HUES64 (cell line): ENCODE measurements at regions not wholly inside any gene's neighbourhood (a gene's known extent, or its start where the extent isn't known, plus 50 kb on each side); places are given as distances from the start of the nearest gene placed in this dataset.

ENCODE experiments used
- H3K27ac ChIP-seq: 2 replicates; pipeline ENCODE4 v1.7.0; 2013; ENCODE audit warnings: low read depth, low read length, inconsistent platforms
- H3K27me3 ChIP-seq: 2 replicates; pipeline ENCODE4 v1.6.1; 2013; ENCODE audit warnings: mild to moderate bottlenecking, low read length; ENCODE audit not compliant: insufficient read depth
- H3K36me3 ChIP-seq: 2 replicates; pipeline ENCODE4 v1.6.1; 2013; ENCODE audit warnings: mild to moderate bottlenecking, low read length; ENCODE audit not compliant: insufficient read depth
- H3K4me1 ChIP-seq: 2 replicates; pipeline ENCODE4 v1.6.1; 2013; ENCODE audit warnings: mild to moderate bottlenecking, low read length, moderate library complexity; ENCODE audit not compliant: insufficient read depth
- H3K4me3 ChIP-seq: 2 replicates; pipeline ENCODE4 v1.5.1; 2013; ENCODE audit warnings: mild to moderate bottlenecking, low read length, moderate library complexity
- H3K9ac ChIP-seq: 2 replicates; pipeline ENCODE4 v1.6.1; 2013; ENCODE audit warnings: mild to moderate bottlenecking, low read depth, low read length
- H3K9me3 ChIP-seq: 2 replicates; pipeline ENCODE4 v1.6.1; 2013; ENCODE audit warnings: low read depth, low read length; ENCODE audit not compliant: insufficient read depth
- WGBS: fragments of 150-250, 120-280 bp; methylation state at CpG from one replicate; pipeline ENCODE4 v1.1.7; 2013; ENCODE audit warnings: missing lambda C conversion rate; 5-methylcytosine and 5-hydroxymethylcytosine counted together

DNA sequence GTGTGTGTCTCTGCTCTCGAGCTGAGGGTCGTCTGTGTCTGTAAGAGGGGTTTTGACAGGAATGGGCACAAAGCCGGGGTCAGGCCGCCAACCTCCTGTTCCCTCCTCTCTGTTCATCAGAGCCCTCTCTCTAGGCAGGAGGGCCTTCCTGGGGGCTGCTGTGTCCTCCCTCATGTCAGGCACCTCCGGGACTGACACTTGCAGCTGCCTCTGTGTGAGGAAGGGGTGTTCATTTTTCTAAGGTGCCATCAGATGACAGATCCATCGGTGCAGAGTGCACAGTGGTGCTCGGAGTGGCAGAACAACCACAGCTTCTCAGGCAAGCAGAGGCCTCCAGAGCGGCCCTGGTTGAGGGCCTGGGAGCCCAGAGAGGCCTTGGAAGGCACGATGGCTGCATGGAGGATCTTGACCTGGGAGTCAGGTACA is 265.4 kb upstream of the B3GAT1 start:
- WGBS: 93% methylated on average over 9 of the region's 9 CpGs
- no peaks in the 10 kb centered on the region for H3K9me3 ChIP-seq
- H3K27ac ChIP-seq: no peak overlapping the region
- no peak overlapping the region for H3K4me3 ChIP-seq
- no peaks in the 10 kb centered on the region for H3K4me1 ChIP-seq
- H3K9ac ChIP-seq: no peak overlapping the region
- H3K36me3 ChIP-seq: no peaks in the 10 kb centered on the region
- no peaks in the 10 kb centered on the region for H3K27me3 ChIP-seq

DNA sequence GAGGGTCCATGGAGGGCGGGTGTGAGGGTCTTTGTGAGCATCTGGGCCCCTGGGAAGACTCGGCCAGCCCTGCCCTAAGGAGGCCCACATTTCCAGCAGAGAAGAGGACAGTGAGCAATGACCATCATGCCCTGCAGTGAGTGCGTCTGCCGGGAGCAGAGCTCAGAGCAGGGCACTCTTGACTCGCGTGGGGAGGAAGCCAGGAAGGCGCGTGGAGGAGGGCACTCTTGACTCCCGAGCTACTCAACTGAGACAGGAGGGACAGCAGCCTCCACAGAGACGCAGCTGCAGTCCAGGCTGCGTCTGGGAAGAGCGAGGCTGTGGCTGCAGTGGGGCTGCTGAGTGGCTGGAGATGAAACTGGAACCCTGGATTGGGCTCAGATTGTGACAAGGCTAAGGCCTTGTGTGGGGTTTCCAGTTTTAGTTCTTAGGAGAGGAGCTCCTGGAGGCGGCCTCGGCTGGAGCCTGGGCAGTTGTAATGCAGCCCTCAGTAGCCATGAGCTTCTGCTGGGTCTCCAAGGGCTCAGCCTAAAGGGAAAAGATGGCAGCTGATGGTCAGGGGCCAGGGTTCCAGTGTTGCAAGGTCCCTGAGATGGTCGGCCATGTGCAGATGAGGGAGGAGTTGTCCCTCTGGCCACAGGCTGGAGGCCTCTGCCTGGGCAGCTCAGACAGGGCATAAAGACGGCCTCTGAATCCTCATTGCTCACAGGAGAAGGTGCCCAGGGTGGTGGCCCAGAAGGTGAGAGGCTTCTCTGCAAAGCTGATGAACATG is 264.7 kb upstream of the B3GAT1 start:
- no peaks in the 10 kb centered on the region for H3K4me1 ChIP-seq
- 0 out of 2 replicates have a peak, but pooled peaks cover 1% of the 10 kb centered on the region for H3K27me3 ChIP-seq
- no peak overlapping the region for H3K27ac ChIP-seq
- H3K9me3 ChIP-seq: no peaks in the 10 kb centered on the region
- WGBS: 86% methylated on average over 16 of the region's 16 CpGs
- H3K36me3 ChIP-seq: no peaks in the 10 kb centered on the region
- H3K9ac ChIP-seq: no peak overlapping the region
- H3K4me3 ChIP-seq: no peak overlapping the region

DNA sequence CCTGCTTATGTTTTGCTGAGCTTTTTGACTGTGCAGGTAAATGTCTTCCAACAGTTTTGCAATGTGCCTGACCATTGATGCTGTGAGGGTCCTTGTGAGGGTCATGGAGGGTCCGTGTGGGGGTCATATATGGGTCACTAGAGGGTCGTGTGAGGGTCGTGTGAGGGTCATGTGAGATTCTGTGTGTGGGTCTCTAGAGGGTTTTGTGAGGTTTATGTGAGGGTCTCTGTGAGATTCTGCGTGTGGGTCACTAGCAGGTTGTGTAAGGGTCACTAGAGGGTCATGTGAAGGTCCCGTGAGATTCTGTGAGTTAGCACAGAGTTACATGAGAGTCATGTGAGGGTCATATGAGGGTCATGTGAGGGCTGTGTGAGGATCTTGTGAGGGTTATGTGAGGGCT is 263.9 kb upstream of the B3GAT1 start:
- Histone ChIP-seq H3K9me3 (no peaks in the 10 kb centered on the region), H3K4me1 (no peaks in the 10 kb centered on the region), H3K36me3 (no peaks in the 10 kb centered on the region), H3K27me3 (0 out of 2 replicates have a peak, but pooled peaks cover 7% of the 10 kb centered on the region), H3K4me3 (no peak overlapping the region), H3K9ac (no peak overlapping the region), H3K27ac (no peak overlapping the region)
- WGBS: 80% methylated on average over 5 of the region's 5 CpGs

DNA sequence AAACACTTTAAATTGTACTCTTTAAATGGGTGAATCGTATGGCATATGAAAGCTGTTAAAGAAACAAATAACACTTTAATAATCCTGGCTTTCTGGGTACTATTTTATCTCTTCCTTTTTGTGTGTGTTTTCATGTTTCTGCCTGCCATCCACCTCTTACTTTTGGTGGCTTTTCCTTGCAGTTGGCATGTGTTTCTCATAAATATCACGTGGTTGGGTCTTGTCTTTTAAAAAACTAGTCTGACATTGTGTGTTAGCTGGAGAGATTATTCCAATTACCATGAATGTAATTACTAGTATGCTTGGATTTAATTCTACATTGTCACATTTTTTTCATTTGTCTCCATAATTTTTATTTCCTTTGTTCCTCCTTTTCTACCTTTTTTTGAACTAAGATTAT is 262.9 kb upstream of the B3GAT1 start:
- 100% methylated on average over 1 of the region's 2 CpGs for WGBS
- Histone ChIP-seq H3K4me1 (no peaks in the 10 kb centered on the region), H3K9ac (no peak overlapping the region), H3K9me3 (no peaks in the 10 kb centered on the region), H3K4me3 (no peak overlapping the region), H3K36me3 (no peaks in the 10 kb centered on the region), H3K27me3 (0 out of 2 replicates have a peak, but pooled peaks cover 7% of the 10 kb centered on the region), H3K27ac (no peak overlapping the region)

DNA sequence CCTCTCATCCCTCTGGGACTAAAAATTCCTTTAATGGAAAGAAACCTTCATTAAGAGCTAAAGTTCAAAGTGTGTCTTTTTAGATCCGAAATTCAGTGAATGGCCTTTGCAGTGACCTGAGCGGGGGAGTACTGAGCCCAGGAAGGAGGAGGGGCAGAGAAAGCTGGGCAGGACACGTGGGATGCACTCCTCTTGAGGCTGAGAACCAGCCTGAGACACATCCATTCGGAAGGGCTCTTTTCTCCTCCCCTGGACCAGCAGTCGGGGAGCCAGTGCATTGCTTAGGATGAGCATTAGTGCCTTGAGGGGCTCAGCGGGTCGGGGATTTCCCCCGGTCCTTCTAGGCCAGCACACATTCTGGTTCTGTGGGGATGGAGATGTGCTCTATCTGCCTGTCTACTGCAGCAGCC is 258.9 kb upstream of the B3GAT1 start:
- no peak overlapping the region for H3K9ac ChIP-seq
- no peak overlapping the region for H3K4me3 ChIP-seq
- H3K36me3 ChIP-seq: no peaks in the 10 kb centered on the region
- 74% methylated on average over 8 of the region's 8 CpGs for WGBS
- H3K27ac ChIP-seq: no peak overlapping the region
- 0 out of 2 replicates have a peak, but pooled peaks cover 7% of the 10 kb centered on the region for H3K27me3 ChIP-seq
- no peaks in the 10 kb centered on the region for H3K9me3 ChIP-seq
- H3K4me1 ChIP-seq: no peaks in the 10 kb centered on the region

DNA sequence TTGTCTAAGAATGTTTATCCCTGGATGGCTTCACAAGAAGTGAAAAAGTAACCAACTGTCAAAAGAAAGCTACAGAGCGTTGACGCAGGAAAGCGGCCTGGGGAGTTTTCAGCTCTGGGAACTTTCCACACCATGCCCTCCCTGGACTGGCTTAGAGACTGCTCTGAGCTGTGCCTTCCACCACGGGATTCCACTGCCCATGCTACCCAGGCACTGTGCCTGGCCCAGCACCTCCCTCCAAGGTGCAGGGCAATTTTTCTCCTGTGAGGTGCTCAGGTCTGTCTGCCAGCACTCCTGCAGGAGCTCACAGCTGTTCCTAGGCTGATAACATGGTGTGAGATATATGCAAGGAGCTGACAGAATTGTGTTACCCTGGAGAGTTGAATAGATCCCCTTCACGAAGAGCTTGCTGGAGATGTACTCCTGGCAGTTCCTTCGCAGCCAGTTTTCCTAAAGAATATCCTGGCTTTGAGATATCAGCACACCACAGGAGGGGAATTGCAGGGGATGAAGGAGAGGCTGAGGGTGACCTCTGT is 258.3 kb upstream of the B3GAT1 start:
- Histone ChIP-seq H3K9me3 (no peaks in the 10 kb centered on the region), H3K4me3 (no peak overlapping the region), H3K27me3 (0 out of 2 replicates have a peak, but pooled peaks cover 7% of the 10 kb centered on the region), H3K36me3 (no peaks in the 10 kb centered on the region), H3K9ac (no peak overlapping the region), H3K27ac (no peak overlapping the region), H3K4me1 (no peaks in the 10 kb centered on the region)
- WGBS: 74% methylated on average over 6 of the region's 6 CpGs

DNA sequence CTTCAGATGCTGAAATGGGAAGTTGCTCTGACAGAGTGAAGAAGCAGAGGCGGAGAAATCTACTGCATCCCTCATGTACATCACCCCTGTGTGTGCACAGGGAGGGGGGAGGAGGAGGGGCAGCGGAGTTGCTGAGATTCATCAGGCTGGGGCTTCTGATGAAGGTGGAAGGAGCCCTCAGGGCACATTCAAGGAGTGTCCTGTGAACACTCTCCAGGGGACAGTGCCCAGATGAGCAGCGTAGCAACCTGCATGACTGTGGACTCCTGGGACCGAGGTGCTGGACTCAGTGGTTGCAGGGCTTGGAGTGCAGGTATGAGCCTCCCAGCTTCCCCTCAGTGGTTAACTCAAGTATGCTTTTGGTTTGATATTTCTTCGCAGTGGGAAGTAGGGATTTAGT is 257.8 kb upstream of the B3GAT1 start:
- H3K4me1 ChIP-seq: no peaks in the 10 kb centered on the region
- no peak overlapping the region for H3K4me3 ChIP-seq
- H3K27ac ChIP-seq: no peak overlapping the region
- H3K27me3 ChIP-seq: 0 out of 2 replicates have a peak, but pooled peaks cover 7% of the 10 kb centered on the region
- H3K9me3 ChIP-seq: no peaks in the 10 kb centered on the region
- no peak overlapping the region for H3K9ac ChIP-seq
- H3K36me3 ChIP-seq: no peaks in the 10 kb centered on the region
- 92% methylated on average over 5 of the region's 5 CpGs for WGBS

DNA sequence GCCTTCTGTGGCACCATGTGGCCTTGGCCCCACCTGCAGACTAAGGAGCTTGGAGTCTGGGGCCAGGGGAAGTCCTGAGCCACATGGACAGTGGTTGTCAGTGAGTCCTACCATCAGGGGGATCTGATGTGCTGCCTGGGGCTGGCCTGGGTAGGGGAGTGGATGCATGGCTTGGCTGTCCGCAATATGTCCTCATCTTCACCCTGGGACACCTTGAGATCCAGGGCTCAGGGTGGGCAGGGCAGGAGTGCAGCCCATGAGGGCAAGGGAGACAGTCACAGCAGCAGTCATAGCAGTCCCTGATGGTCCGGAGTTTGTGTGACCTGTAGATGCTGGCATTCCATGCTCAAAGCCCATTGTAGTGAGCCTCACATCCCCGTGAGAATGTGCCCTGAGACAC is 256.8 kb upstream of the B3GAT1 start:
- Histone ChIP-seq H3K27ac (no peak overlapping the region), H3K27me3 (0 out of 2 replicates have a peak, but pooled peaks cover 7% of the 10 kb centered on the region), H3K4me1 (no peaks in the 10 kb centered on the region), H3K4me3 (no peak overlapping the region), H3K9ac (no peak overlapping the region), H3K9me3 (no peaks in the 10 kb centered on the region), H3K36me3 (no peaks in the 10 kb centered on the region)
- 97% methylated on average over 3 of the region's 3 CpGs for WGBS

DNA sequence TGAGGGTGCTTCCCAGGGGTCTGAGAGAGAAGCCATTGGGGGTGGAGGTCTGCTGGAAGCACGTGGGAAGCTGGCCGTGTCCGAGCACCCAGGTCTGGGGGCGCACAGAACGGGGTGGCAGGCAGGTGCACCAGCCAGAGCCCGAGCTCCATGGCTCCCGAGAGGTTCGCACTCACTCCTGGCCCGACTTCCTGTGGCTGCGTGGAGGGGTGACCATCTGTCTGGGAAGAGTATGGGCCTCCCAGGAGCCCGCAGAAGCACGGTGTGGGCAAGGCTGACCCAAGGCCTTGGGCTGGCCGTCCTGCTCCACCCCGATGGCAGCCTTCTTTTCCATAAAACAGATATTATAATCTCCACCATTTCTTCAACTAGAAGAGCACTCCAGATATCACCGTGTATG is 256.0 kb upstream of the B3GAT1 start:
- Histone ChIP-seq H3K27me3 (0 out of 2 replicates have a peak, but pooled peaks cover 7% of the 10 kb centered on the region), H3K36me3 (no peaks in the 10 kb centered on the region), H3K4me3 (no peak overlapping the region), H3K4me1 (no peaks in the 10 kb centered on the region), H3K27ac (no peak overlapping the region), H3K9ac (no peak overlapping the region), H3K9me3 (no peaks in the 10 kb centered on the region)
- whole genome bisulfite sequencing: 94% methylated on average over 15 of the region's 15 CpGs

DNA sequence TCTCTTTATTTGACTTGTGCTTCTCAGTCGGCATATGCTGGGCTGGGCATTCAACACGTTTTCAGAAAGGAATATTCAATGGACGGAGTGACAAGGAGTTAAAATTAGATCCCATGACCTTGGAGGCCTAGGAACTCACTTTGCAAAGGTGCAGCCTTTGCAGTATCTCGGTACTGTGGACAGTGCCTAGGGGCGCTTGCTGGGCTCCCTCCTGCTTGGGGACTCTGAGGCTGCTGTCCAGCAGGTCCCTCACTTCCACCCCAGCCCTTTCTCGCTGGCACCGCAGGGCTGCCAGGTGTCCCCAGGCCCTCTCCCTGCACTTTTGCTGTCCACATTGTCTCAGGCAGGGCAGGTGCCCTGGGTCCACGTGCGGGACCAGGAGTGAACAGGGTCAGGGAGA is 255.5 kb upstream of the B3GAT1 start:
- 88% methylated on average over 9 of the region's 9 CpGs for WGBS
- Histone ChIP-seq H3K9me3 (0 out of 2 replicates have a peak, but pooled peaks cover 1% of the 10 kb centered on the region), H3K36me3 (no peaks in the 10 kb centered on the region), H3K4me3 (no peak overlapping the region), H3K9ac (no peak overlapping the region), H3K27me3 (0 out of 2 replicates have a peak, but pooled peaks cover 7% of the 10 kb centered on the region), H3K4me1 (no peaks in the 10 kb centered on the region), H3K27ac (no peak overlapping the region)

DNA sequence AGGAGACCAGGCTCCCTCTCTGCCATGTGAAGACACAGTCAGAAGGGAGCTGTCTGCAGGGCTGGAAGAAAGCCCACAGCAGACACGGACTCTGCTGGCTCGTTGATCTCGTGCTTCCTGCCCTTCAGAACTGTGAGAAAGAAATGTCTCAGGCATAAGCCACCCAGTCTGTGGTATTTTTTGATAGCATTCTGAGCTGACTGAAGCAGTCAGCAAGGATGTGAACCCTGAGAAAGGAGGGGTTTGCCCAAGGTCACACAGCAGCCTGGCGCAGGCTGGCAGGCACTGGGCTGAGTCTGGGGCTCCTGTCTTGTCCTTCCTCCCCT is 255.1 kb upstream of the B3GAT1 start:
- WGBS: 96% methylated on average over 4 of the region's 4 CpGs
- Histone ChIP-seq H3K4me3 (no peak overlapping the region), H3K4me1 (no peaks in the 10 kb centered on the region), H3K9me3 (0 out of 2 replicates have a peak, but pooled peaks cover 3% of the 10 kb centered on the region), H3K36me3 (no peaks in the 10 kb centered on the region), H3K27ac (no peak overlapping the region), H3K27me3 (0 out of 2 replicates have a peak, but pooled peaks cover 7% of the 10 kb centered on the region), H3K9ac (no peak overlapping the region)
